Right ventricle myocardium inferior (tissue), 1 donor: ENCODE measurements at regions not wholly inside any gene's neighbourhood (a gene's known extent, or its start where the extent isn't known, plus 50 kb on each side); places are given as distances from the start of the nearest gene placed in this dataset.
"Not testable (repeated sequence)": the region's sequence is repeated elsewhere in the genome, so short reads cannot be mapped to it uniquely, and the experiment has no call there.

ENCODE experiments used
- ATAC-seq: fragments of 200-7000 bp; cut with Tn5 transposase; one replicate; pipeline ENCODE4 v1.9.1; 2020; ENCODE audit warnings: mild to moderate bottlenecking, moderate library complexity
- DNase-seq: peaks from one replicate; pipeline ENCODE4 v3.0.0; 2021; ENCODE audit errors: missing footprints
- intact Hi-C: fragments of 100-400 bp; cut with DNase I; formaldehyde crosslinking; loops from one replicate; pipeline ENCODE4 v1.11.0; 2022
- donor health status: DM: no; HTN: yes; CAD: no; lungs with severe emphysema.

- DNase-seq (no peak), ATAC-seq (no peak)
- intact Hi-C loops = no loop called here
These were observed 133.0 kb downstream of the ENC1 start for GRCh38 chr5:74507370-74508005.

- ATAC-seq (no peak), DNase-seq (no peak)
- intact Hi-C loops = no loop called here
These were observed 134.4 kb downstream of the ENC1 start for GRCh38 chr5:74506119-74506518.

GRCh38 chr5:74504463-74504862 lies 136.1 kb downstream of the ENC1 start:
- ATAC-seq (no peak), DNase-seq (no peak)
- intact Hi-C loops = loop anchor here (5.0 kb wide), 1 partner anchor 133 kb away; no protein-coding TSS in a partner anchor

- DNase-seq (no peak), ATAC-seq (no peak)
- intact Hi-C loops = loop anchor here (2.0 to 5.0 kb wide), 2 partner anchors 74 to 135 kb away; no protein-coding TSS in a partner anchor
These were observed 138.0 kb downstream of the ENC1 start for GRCh38 chr5:74502479-74502950.

GRCh38 chr5:74501674-74502478 lies 138.7 kb downstream of the ENC1 start:
- no peak for DNase-seq
- intact Hi-C loops = loop anchor here (2.0 to 5.0 kb wide), 2 partner anchors 75 to 135 kb away; no protein-coding TSS in a partner anchor
- ATAC-seq = no peak

GRCh38 chr5:74500110-74500917 lies 140.2 kb downstream of the ENC1 start:
- intact Hi-C loops = loop anchor here (5.0 kb wide), 1 partner anchor 137 kb away; no protein-coding TSS in a partner anchor
- DNase-seq = no peak
- ATAC-seq = no peak

- DNase-seq = no peak
- ATAC-seq = no peak
- intact Hi-C loops = loop anchor here (5.0 kb wide), 1 partner anchor 138 kb away; no protein-coding TSS in a partner anchor
These were observed 141.1 kb downstream of the ENC1 start for GRCh38 chr5:74499256-74500050.

- intact Hi-C loops = no loop called here
- no peak for DNase-seq
- ATAC-seq = no peak
These were observed 142.8 kb downstream of the ENC1 start for GRCh38 chr5:74497706-74498105.

- no peak for DNase-seq
- intact Hi-C loops = no loop called here
- ATAC-seq = no peak
These were observed 147.1 kb downstream of the ENC1 start for GRCh38 chr5:74493411-74493810.

- DNase-seq (no peak), ATAC-seq (no peak)
- intact Hi-C loops = no loop called here
These were observed 148.3 kb downstream of the ENC1 start for GRCh38 chr5:74492230-74492629.

GRCh38 chr5:74491586-74491985 lies 148.9 kb downstream of the ENC1 start:
- no peak for DNase-seq
- no peak for ATAC-seq
- intact Hi-C loops = no loop called here

GRCh38 chr5:74490814-74491213 lies 149.7 kb downstream of the ENC1 start:
- intact Hi-C loops = no loop called here
- ATAC-seq (no peak), DNase-seq (no peak)

- no peak for DNase-seq
- no peak for ATAC-seq
- intact Hi-C loops = no loop called here
These were observed 157.5 kb downstream of the ENC1 start for GRCh38 chr5:74482990-74483389.

GRCh38 chr5:74482523-74482922 lies 158.0 kb downstream of the ENC1 start:
- DNase-seq (no peak), ATAC-seq (no peak)
- intact Hi-C loops = no loop called here

GRCh38 chr5:74481357-74481756 lies 159.2 kb downstream of the ENC1 start:
- intact Hi-C loops, DNase-seq: not testable (repeated sequence)

GRCh38 chr5:74480201-74480600 lies 160.3 kb downstream of the ENC1 start:
- intact Hi-C loops = no loop called here
- ATAC-seq = no peak
- DNase-seq = no peak

More at GRCh38 chr5:74481357-74481756, 159.2 kb downstream of the ENC1 start:
- not testable (repeated sequence) for ATAC-seq

GRCh38 chr5:74478328-74478727 lies 162.2 kb downstream of the ENC1 start:
- DNase-seq = no peak
- intact Hi-C loops = no loop called here
- ATAC-seq = no peak

- ATAC-seq (no peak), DNase-seq (no peak)
- intact Hi-C loops = no loop called here
These were observed 162.8 kb downstream of the ENC1 start for GRCh38 chr5:74477761-74478160.
